ENCODE measurements at regions not wholly inside any gene's neighbourhood (a gene's known extent, or its start where the extent isn't known, plus 50 kb on each side); places are given as distances from the start of the nearest gene placed in this dataset.

DNA sequence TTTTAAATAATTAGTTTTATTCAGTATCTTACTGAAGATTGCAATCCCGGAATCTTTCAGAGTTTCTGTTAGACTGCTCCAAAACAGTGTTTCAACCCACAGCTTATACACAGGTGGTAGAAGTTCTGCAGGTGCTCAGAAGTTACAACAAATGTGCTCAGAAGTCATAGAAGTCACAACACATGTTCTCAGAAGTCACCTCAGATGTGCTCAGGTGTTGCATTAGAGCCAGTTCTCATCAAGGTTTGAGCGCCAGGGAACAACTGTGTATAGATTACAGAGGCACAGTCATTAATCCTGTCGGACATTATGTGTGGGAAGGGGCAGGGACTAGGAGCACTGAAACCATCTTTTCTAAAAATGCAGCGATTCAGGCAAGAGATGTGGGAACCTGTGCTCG is 124.5 kb downstream of the ARSF start:
- peaks cover 43% of the 10 kb centered on the region for H3K4me1 Mint-ChIP-seq (ENCODE audit: low read depth)
- no peak for TF ChIP-seq CTCF (IDR thresholded peaks at IDR 0.05)
- H3K9me3 Mint-ChIP-seq, result no peaks in the 10 kb centered on the region; the same call in 1 of the 2 replicates
- H3K36me3 Mint-ChIP-seq (ENCODE audit: low read depth), result no peaks in the 10 kb centered on the region
- H3K27ac Mint-ChIP-seq, result no peak overlapping the region
- no peaks in the 10 kb centered on the region; the same call in none of the 2 replicates for H3K27me3 Mint-ChIP-seq (ENCODE audit: insufficient read depth)
- H3K4me3 Mint-ChIP-seq, result no peak overlapping the region
- no peak for DNase-seq

All from HFFc6 (cell line).